HepG2 (cell line): ENCODE measurements at regions not wholly inside any gene's neighbourhood (a gene's known extent, or its start where the extent isn't known, plus 50 kb on each side); places are given as distances from the start of the nearest gene placed in this dataset.

ENCODE experiments used
- CENPT ChIP-seq: sonication (generic); formaldehyde crosslinking; IDR thresholded peaks from 2 replicates; pipeline ENCODE4 v1.8.0; 2022; ENCODE audit warnings: low read depth, mild to moderate bottlenecking, moderate library complexity, missing genetic modification reagents
- FOXA3 ChIP-seq: IDR thresholded peaks from 2 replicates; pipeline ENCODE4 v1.6.1; 2016; ENCODE audit warnings: missing genetic modification reagents, missing compliant biosample characterization
- GPN1 ChIP-seq: sonication (generic); formaldehyde crosslinking; IDR thresholded peaks from 2 replicates; pipeline ENCODE4 v1.5.1; 2020; ENCODE audit warnings: missing genetic modification reagents, borderline replicate concordance
- POLR2G ChIP-seq: fragments of 200-400 bp; formaldehyde crosslinking; IDR thresholded peaks from 2 replicates; pipeline ENCODE4 v1.6.1; 2018; ENCODE audit warnings: mild to moderate bottlenecking, low read depth, low read length, moderate library complexity
- TF ChIP-seq, protein P1 (sequence below): sonication (generic); formaldehyde crosslinking; IDR thresholded peaks from 2 replicates; pipeline ENCODE4 v1.4.0; 2020; ENCODE audit warnings: low read depth, missing genetic modification reagents
- TF ChIP-seq, protein P2 (sequence below): sonication (generic); formaldehyde crosslinking; IDR thresholded peaks from 2 replicates; pipeline ENCODE4 v1.8.1; 2022; ENCODE audit warnings: mild to moderate bottlenecking, missing genetic modification reagents
- TF ChIP-seq, protein P3 (sequence below): sonication (generic); formaldehyde crosslinking; IDR thresholded peaks from 2 replicates; pipeline ENCODE4 v1.5.0; 2020; ENCODE audit warnings: mild to moderate bottlenecking, missing genetic modification reagents, moderate library complexity

DNA sequence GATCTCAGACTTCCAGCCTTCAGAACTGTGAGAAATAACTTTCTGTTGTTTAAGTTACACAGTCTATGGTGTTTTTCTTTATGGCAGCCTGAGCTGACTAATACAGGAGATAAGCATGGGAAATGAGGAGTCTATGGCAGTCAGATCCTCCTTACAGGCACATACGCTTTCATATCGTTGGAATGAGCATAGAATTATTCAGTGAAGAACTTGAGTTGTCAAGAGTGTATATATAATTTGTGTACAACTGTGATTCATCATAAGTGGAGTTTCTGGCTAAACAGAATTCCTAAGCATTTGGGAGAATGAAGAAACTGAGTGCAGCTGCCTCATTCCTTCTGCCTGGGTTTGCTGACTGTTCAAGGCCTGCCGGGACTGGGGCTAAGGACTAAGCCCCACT, 516.7 kb downstream of the ADRA2A start:
- no peak for TF ChIP-seq POLR2G
- no peak for TF ChIP-seq GPN1 (CRISPR knock-in tag)
- TF ChIP-seq, protein P1, sequence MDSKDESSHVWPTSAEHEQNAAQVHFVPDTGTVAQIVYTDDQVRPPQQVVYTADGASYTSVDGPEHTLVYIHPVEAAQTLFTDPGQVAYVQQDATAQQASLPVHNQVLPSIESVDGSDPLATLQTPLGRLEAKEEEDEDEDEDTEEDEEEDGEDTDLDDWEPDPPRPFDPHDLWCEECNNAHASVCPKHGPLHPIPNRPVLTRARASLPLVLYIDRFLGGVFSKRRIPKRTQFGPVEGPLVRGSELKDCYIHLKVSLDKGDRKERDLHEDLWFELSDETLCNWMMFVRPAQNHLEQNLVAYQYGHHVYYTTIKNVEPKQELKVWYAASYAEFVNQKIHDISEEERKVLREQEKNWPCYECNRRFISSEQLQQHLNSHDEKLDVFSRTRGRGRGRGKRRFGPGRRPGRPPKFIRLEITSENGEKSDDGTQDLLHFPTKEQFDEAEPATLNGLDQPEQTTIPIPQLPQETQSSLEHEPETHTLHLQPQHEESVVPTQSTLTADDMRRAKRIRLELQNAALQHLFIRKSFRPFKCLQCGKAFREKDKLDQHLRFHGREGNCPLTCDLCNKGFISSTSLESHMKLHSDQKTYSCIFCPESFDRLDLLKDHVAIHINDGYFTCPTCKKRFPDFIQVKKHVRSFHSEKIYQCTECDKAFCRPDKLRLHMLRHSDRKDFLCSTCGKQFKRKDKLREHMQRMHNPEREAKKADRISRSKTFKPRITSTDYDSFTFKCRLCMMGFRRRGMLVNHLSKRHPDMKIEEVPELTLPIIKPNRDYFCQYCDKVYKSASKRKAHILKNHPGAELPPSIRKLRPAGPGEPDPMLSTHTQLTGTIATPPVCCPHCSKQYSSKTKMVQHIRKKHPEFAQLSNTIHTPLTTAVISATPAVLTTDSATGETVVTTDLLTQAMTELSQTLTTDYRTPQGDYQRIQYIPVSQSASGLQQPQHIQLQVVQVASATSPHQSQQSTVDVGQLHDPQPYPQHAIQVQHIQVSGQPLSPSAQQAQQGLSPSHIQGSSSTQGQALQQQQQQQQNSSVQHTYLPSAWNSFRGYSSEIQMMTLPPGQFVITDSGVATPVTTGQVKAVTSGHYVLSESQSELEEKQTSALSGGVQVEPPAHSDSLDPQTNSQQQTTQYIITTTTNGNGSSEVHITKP (CRISPR knock-in tag): no peak
- TF ChIP-seq FOXA3 (CRISPR knock-in tag): no peak
- TF ChIP-seq, protein P2, sequence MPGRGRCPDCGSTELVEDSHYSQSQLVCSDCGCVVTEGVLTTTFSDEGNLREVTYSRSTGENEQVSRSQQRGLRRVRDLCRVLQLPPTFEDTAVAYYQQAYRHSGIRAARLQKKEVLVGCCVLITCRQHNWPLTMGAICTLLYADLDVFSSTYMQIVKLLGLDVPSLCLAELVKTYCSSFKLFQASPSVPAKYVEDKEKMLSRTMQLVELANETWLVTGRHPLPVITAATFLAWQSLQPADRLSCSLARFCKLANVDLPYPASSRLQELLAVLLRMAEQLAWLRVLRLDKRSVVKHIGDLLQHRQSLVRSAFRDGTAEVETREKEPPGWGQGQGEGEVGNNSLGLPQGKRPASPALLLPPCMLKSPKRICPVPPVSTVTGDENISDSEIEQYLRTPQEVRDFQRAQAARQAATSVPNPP (CRISPR knock-in tag): no peak
- TF ChIP-seq, protein P3, sequence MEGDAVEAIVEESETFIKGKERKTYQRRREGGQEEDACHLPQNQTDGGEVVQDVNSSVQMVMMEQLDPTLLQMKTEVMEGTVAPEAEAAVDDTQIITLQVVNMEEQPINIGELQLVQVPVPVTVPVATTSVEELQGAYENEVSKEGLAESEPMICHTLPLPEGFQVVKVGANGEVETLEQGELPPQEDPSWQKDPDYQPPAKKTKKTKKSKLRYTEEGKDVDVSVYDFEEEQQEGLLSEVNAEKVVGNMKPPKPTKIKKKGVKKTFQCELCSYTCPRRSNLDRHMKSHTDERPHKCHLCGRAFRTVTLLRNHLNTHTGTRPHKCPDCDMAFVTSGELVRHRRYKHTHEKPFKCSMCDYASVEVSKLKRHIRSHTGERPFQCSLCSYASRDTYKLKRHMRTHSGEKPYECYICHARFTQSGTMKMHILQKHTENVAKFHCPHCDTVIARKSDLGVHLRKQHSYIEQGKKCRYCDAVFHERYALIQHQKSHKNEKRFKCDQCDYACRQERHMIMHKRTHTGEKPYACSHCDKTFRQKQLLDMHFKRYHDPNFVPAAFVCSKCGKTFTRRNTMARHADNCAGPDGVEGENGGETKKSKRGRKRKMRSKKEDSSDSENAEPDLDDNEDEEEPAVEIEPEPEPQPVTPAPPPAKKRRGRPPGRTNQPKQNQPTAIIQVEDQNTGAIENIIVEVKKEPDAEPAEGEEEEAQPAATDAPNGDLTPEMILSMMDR: no peak
- no peak for TF ChIP-seq CENPT (CRISPR knock-in tag)
